Lung (tissue), 11 donors: ENCODE measurements at regions not wholly inside any gene's neighbourhood (a gene's known extent, or its start where the extent isn't known, plus 50 kb on each side); places are given as distances from the start of the nearest gene placed in this dataset.

ENCODE experiments used
- ATAC-seq: fragments of 200-7000 bp; cut with Tn5 transposase; one replicate; pipeline ENCODE4 v1.9.1; 2020; ENCODE audit warnings: moderate number of reproducible peaks; ENCODE audit not compliant: insufficient read depth, low FRiP score
- DNase-seq, 3 donors: peaks; one replicate each; pipeline ENCODE4 v3.0.0-alpha.2; 2013 to 2017
- H3K27ac ChIP-seq, 2 donors: one replicate each; pipeline ENCODE4 v1.5.1; 2013; ENCODE audit warnings: mild to moderate bottlenecking in 2 of 2, moderate library complexity in 2 of 2, control low read depth in 1 of 2, inconsistent platforms in 1 of 2, low read depth in 1 of 2, low read length in 1 of 2
- H3K27me3 ChIP-seq, 3 donors: one replicate each; pipeline ENCODE4 v1.5.1; 2013; ENCODE audit warnings: low read length in 2 of 3; ENCODE audit not compliant: control insufficient read depth in 3 of 3, insufficient read depth in 3 of 3
- H3K36me3 ChIP-seq, 4 donors: one replicate each; pipeline ENCODE4 v1.5.1; 2013; ENCODE audit warnings: low read length in 4 of 4, mild to moderate bottlenecking in 1 of 4, moderate library complexity in 1 of 4; ENCODE audit not compliant: control insufficient read depth in 4 of 4, insufficient read depth in 4 of 4
- H3K4me1 ChIP-seq, 5 donors: one replicate each; pipeline ENCODE4 v1.5.1; 2013; ENCODE audit warnings: low read length in 5 of 5, mild to moderate bottlenecking in 2 of 5, moderate library complexity in 1 of 5; ENCODE audit not compliant: control insufficient read depth in 5 of 5, insufficient read depth in 5 of 5
- H3K4me3 ChIP-seq: one replicate; pipeline ENCODE4 v1.5.1; 2013; ENCODE audit warnings: mild to moderate bottlenecking, control low read depth, moderate library complexity
- H3K9ac ChIP-seq, 2 donors: one replicate each; pipeline ENCODE4 v1.5.1; 2013; ENCODE audit warnings: low read length in 2 of 2, control low read depth in 1 of 2; ENCODE audit not compliant: insufficient read depth in 1 of 2
- H3K9me3 ChIP-seq, 4 donors: one replicate each; pipeline ENCODE4 v1.5.1; 2013; ENCODE audit warnings: low read length in 3 of 4, mild to moderate bottlenecking in 1 of 4, moderate library complexity in 1 of 4; ENCODE audit not compliant: control insufficient read depth in 4 of 4, insufficient read depth in 3 of 4
- WGBS, 2 donors: extraction: QIAGEN DNeasy Blood & Tissue Kit; methylation state at CpG; one replicate each; pipeline ENCODE4 v1.1.7; 2013; 5-methylcytosine and 5-hydroxymethylcytosine counted together
- TF ChIP-seq, protein P1 (sequence below): IDR thresholded peaks from 2 replicates; pipeline ENCODE4 v1.5.1; 2012; ENCODE audit warnings: mild to moderate bottlenecking; ENCODE audit errors: control extremely low read depth, extremely low read depth
- donor health status: control.
- donor health status: control.
- donor health status: Bipolar disorder and iron deficiency.
- donor health status: healthy.
- donor health status: DM: yes; HTN: yes; CAD: no.

DNA sequence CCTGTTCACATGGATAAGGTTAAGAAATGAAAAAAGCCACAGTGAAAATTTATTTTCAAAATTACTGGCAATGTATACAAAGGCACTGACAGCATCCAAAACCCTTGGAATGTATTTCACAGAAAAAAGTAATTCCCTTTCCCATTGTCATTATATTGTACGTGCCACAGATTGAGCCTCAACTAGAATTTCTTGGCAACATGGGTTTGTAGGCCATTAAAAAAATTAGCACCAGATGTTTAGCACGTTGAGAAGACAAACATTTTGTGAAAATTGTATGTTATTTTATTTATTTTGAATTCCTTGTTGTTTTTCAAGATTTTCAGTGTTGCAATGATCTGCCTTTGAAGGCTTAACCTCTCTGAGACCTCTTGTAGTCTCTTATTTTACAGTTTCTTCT, 76.3 kb upstream of the EPHB3 start:
- TF ChIP-seq, protein P1, sequence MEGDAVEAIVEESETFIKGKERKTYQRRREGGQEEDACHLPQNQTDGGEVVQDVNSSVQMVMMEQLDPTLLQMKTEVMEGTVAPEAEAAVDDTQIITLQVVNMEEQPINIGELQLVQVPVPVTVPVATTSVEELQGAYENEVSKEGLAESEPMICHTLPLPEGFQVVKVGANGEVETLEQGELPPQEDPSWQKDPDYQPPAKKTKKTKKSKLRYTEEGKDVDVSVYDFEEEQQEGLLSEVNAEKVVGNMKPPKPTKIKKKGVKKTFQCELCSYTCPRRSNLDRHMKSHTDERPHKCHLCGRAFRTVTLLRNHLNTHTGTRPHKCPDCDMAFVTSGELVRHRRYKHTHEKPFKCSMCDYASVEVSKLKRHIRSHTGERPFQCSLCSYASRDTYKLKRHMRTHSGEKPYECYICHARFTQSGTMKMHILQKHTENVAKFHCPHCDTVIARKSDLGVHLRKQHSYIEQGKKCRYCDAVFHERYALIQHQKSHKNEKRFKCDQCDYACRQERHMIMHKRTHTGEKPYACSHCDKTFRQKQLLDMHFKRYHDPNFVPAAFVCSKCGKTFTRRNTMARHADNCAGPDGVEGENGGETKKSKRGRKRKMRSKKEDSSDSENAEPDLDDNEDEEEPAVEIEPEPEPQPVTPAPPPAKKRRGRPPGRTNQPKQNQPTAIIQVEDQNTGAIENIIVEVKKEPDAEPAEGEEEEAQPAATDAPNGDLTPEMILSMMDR: no peak
- Histone ChIP-seq H3K27me3 (peaks cover 0 to 25% (median 24%) of the 10 kb centered on the region in 3 donors), H3K9me3 (peaks cover 0 to 2% (median 0%) of the 10 kb centered on the region in 4 donors), H3K36me3 (no peaks in the 10 kb centered on the region), H3K4me3 (no peak overlapping the region), H3K27ac (no peak overlapping the region), H3K9ac (no peak overlapping the region), H3K4me1 (no peaks in the 10 kb centered on the region)
- ATAC-seq (no peak), DNase-seq (no peak)
- 59 to 81% methylated on average over 2 of the region's 2 CpGs for WGBS, 2 donors

GRCh38 chr3:184485906-184486305, 75.7 kb upstream of the EPHB3 start:
- Histone ChIP-seq H3K9ac (no peak overlapping the region), H3K27me3 (peaks cover 0 to 31% (median 30%) of the 10 kb centered on the region in 3 donors), H3K27ac (no peak overlapping the region), H3K4me1 (no peaks in the 10 kb centered on the region), H3K9me3 (peaks cover 0 to 2% (median 0%) of the 10 kb centered on the region in 4 donors), H3K36me3 (no peaks in the 10 kb centered on the region), H3K4me3 (no peak overlapping the region)
- ATAC-seq: no peak
- TF ChIP-seq, protein P1: no peak
- DNase-seq: no peak
- 94% methylated on average over 3 of the region's 3 CpGs for WGBS, 2 donors

- no peak overlapping the region for H3K4me3 ChIP-seq
- no peak for DNase-seq
- H3K27me3 ChIP-seq: peaks cover 0 to 37% (median 36%) of the 10 kb centered on the region in 3 donors
- H3K4me1 ChIP-seq: no peaks in the 10 kb centered on the region
- TF ChIP-seq, protein P1: no peak
- H3K27ac ChIP-seq: no peak overlapping the region
- H3K9me3 ChIP-seq: peaks cover 0 to 2% (median 0%) of the 10 kb centered on the region in 4 donors
- no peaks in the 10 kb centered on the region for H3K36me3 ChIP-seq
- ATAC-seq: no peak
- no peak overlapping the region for H3K9ac ChIP-seq
These were observed 75.0 kb upstream of the EPHB3 start for GRCh38 chr3:184486614-184487013.

GRCh38 chr3:184488577-184488976, 73.0 kb upstream of the EPHB3 start:
- DNase-seq (no peak), ATAC-seq (no peak)
- Histone ChIP-seq H3K27me3 (peaks cover 0 to 49% (median 48%) of the 10 kb centered on the region in 3 donors), H3K4me1 (peaks cover 0 to 5% (median 0%) of the 10 kb centered on the region in 5 donors), H3K27ac (no peak overlapping the region), H3K4me3 (no peak overlapping the region), H3K9ac (no peak overlapping the region), H3K9me3 (peaks cover 0 to 2% (median 0%) of the 10 kb centered on the region in 4 donors), H3K36me3 (no peaks in the 10 kb centered on the region)
- TF ChIP-seq, protein P1: no peak
- WGBS, 2 donors: 83 to 92% methylated on average over 6 of the region's 6 CpGs
